ENCODE measurements at regions not wholly inside any gene's neighbourhood (a gene's known extent, or its start where the extent isn't known, plus 50 kb on each side); places are given as distances from the start of the nearest gene placed in this dataset.

DNA sequence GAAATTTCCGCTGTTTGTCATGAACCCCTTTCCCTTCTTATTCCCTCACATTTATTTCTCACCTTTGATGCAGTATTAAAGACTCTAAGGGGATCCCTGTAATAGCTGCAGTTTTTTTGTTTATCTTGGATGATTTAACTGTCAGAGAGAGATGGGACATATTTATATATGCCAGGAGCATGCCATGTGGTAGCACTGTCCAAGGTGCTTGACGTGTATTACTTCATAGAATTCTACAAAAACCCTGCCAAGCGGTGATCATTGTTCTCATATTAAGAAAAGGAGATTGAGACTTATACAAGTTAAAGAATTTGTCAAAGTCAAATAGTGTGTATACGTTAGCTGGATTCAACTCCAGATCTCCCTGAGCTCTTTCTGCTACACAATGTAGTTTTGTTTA, 78.2 kb downstream of the SPRY1 start:
- Histone ChIP-seq H3K9me3 (no peaks in the 10 kb centered on the region), H3K27ac (no peak overlapping the region), H3K4me1 (peaks cover 15% of the 10 kb centered on the region), H3K36me3 (no peaks in the 10 kb centered on the region), H3K4me3 (no peak overlapping the region), H3K27me3 (ENCODE audit: low read depth) (no peaks in the 10 kb centered on the region)
- intact Hi-C loops (cut with DNase I) = no loop called here
- ATAC-seq (no peak), DNase-seq (no peak)
- TF ChIP-seq CTCF (IDR thresholded peaks at IDR 0.05) = no peak

- TF ChIP-seq CTCF (IDR thresholded peaks at IDR 0.05) = no peak
- H3K27ac ChIP-seq = no peak overlapping the region
- intact Hi-C loops (cut with DNase I) = no loop called here
Observed at GRCh38 chr4:123476089-123476488, 79.5 kb downstream of the SPRY1 start.

GRCh38 chr4:123477711-123478209, 81.2 kb downstream of the SPRY1 start:
- Histone ChIP-seq H3K27ac (peak overlapping the region; percentile 75), H3K4me3 (no peak overlapping the region), H3K4me1 (peaks cover 15% of the 10 kb centered on the region), H3K27me3 (ENCODE audit: low read depth) (no peaks in the 10 kb centered on the region), H3K9me3 (no peaks in the 10 kb centered on the region), H3K36me3 (no peaks in the 10 kb centered on the region)
- intact Hi-C loops (cut with DNase I) = no loop called here
- DNase-seq (no peak), ATAC-seq (peak; percentile 33 to 58)
- no peak for TF ChIP-seq CTCF (IDR thresholded peaks at IDR 0.05)

More at GRCh38 chr4:123476089-123476488, 79.5 kb downstream of the SPRY1 start:
- Histone ChIP-seq H3K9me3 (no peaks in the 10 kb centered on the region), H3K4me3 (no peak overlapping the region), H3K4me1 (peaks cover 15% of the 10 kb centered on the region), H3K36me3 (no peaks in the 10 kb centered on the region), H3K27me3 (ENCODE audit: low read depth) (no peaks in the 10 kb centered on the region)
- DNase-seq (no peak), ATAC-seq (no peak)

DNA sequence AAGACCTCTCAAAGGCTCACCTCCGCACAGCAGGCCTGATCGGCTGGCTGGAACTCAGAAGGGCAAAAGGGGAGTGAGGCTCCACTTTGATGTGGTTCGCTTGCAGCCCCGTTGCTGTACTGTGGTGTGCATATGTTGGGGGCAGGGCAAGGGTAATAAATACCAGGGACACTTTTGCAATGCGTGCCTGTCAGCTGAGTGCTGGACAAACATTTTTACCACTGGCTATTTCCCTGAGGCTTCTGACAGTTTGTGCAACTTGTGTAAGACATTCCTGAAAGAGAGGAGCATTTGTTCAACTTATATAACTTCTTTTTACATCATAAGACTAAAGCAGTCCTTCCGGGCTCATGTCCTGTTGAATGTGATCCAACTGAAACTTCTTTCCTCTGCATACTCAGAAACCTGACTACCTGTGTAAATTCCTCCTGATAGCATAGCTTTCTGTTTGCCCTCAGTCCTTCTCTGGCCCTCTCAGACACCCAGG, 82.3 kb downstream of the SPRY1 start:
- H3K27ac ChIP-seq = peak overlapping the region; percentile 75
- H3K36me3 ChIP-seq = no peaks in the 10 kb centered on the region
- no peaks in the 10 kb centered on the region for H3K27me3 ChIP-seq (ENCODE audit: low read depth)
- peaks cover 15% of the 10 kb centered on the region for H3K4me1 ChIP-seq
- DNase-seq (peak; percentile 70), ATAC-seq (peak; percentile 92 to 93)
- no peak for TF ChIP-seq CTCF (IDR thresholded peaks at IDR 0.05)
- H3K9me3 ChIP-seq = no peaks in the 10 kb centered on the region
- H3K4me3 ChIP-seq = no peak overlapping the region
- intact Hi-C loops (cut with DNase I) = no loop called here

- H3K9me3 ChIP-seq = no peaks in the 10 kb centered on the region
- ATAC-seq (peak; percentile 77 to 85), DNase-seq (no peak)
- H3K27ac ChIP-seq = peak overlapping the region; percentile 75
- H3K27me3 ChIP-seq (ENCODE audit: low read depth) = no peaks in the 10 kb centered on the region
- intact Hi-C loops (cut with DNase I) = no loop called here
- H3K36me3 ChIP-seq = no peaks in the 10 kb centered on the region
- no peak for TF ChIP-seq CTCF (IDR thresholded peaks at IDR 0.05)
- H3K4me3 ChIP-seq = no peak overlapping the region
- H3K4me1 ChIP-seq = peaks cover 15% of the 10 kb centered on the region
Observed at GRCh38 chr4:123479944-123480343, 83.3 kb downstream of the SPRY1 start.

All from lower lobe of right lung (tissue), 2 donors.